NB4 (cell line): ENCODE measurements at regions not wholly inside any gene's neighbourhood (a gene's known extent, or its start where the extent isn't known, plus 50 kb on each side); places are given as distances from the start of the nearest gene placed in this dataset.

Experiments
- DNase-seq: peaks from one replicate; pipeline ENCODE4 v3.0.0; 2010; ENCODE audit warnings: low read depth
- H3K4me3 ChIP-seq: one replicate; pipeline ENCODE4 v1.5.1; 2011; ENCODE audit warnings: mild to moderate bottlenecking, low read depth, low read length, moderate library complexity
- CTCF ChIP-seq: IDR thresholded peaks from one replicate; pipeline ENCODE4 v1.5.1; 2012; ENCODE audit warnings: low read depth, low read length
- MAX ChIP-seq: IDR thresholded peaks from 2 replicates; pipeline ENCODE4 v1.6.1; 2011; ENCODE audit warnings: low read depth, low read length
- MYC ChIP-seq: IDR thresholded peaks from 2 replicates; pipeline ENCODE4 v1.6.1; 2011; ENCODE audit warnings: low read depth, low read length
- POLR2A ChIP-seq: IDR thresholded peaks from 2 replicates; pipeline ENCODE4 v1.6.1; 2011; ENCODE audit warnings: mild to moderate bottlenecking; ENCODE audit not compliant: insufficient read length; ENCODE audit errors: extremely low read depth

GRCh38 chr12:118526255-118527095 lies 150.1 kb downstream of the SUDS3 start:
- no peak overlapping the region for H3K4me3 ChIP-seq
- no peak for TF ChIP-seq POLR2A
- TF ChIP-seq CTCF, result no peak
- TF ChIP-seq MAX, result no peak
- no peak for TF ChIP-seq MYC
- no peak for DNase-seq

GRCh38 chr12:118527310-118527709 lies 151.0 kb downstream of the SUDS3 start:
- H3K4me3 ChIP-seq, result no peak overlapping the region
- no peak for DNase-seq
- TF ChIP-seq MAX (no peak), MYC (no peak), POLR2A (no peak), CTCF (no peak)

- TF ChIP-seq POLR2A (no peak), MAX (no peak), MYC (no peak), CTCF (no peak)
- H3K4me3 ChIP-seq, result no peak overlapping the region
- no peak for DNase-seq
Observed at GRCh38 chr12:118528625-118529024, 152.3 kb downstream of the SUDS3 start.

- no peak overlapping the region for H3K4me3 ChIP-seq
- no peak for TF ChIP-seq MYC
- TF ChIP-seq CTCF, result no peak
- no peak for DNase-seq
Observed at GRCh38 chr12:118534003-118534402, 157.6 kb downstream of the SUDS3 start.

GRCh38 chr12:118536306-118536906 lies 160.1 kb downstream of the SUDS3 start:
- DNase-seq, result no peak
- no peak overlapping the region for H3K4me3 ChIP-seq
- TF ChIP-seq POLR2A, result no peak
- no peak for TF ChIP-seq MYC
- TF ChIP-seq CTCF, result no peak
- no peak for TF ChIP-seq MAX
